HG02884 (cell line): ENCODE measurements at regions not wholly inside any gene's neighbourhood (a gene's known extent, or its start where the extent isn't known, plus 50 kb on each side); places are given as distances from the start of the nearest gene placed in this dataset.
A peak's percentile ranks its signal among the peaks of the same experiment; 100 is the strongest.
"Not testable (repeated sequence)": the region's sequence is repeated elsewhere in the genome, so short reads cannot be mapped to it uniquely, and the experiment has no call there.

Experiments
- ATAC-seq: cut with Tn5 transposase; IDR thresholded peaks from one replicate; pipeline ENCODE4 v1.9.1; 2021; ENCODE audit warnings: mild to moderate bottlenecking, moderate library complexity; ENCODE audit not compliant: unreplicated experiment

DNA sequence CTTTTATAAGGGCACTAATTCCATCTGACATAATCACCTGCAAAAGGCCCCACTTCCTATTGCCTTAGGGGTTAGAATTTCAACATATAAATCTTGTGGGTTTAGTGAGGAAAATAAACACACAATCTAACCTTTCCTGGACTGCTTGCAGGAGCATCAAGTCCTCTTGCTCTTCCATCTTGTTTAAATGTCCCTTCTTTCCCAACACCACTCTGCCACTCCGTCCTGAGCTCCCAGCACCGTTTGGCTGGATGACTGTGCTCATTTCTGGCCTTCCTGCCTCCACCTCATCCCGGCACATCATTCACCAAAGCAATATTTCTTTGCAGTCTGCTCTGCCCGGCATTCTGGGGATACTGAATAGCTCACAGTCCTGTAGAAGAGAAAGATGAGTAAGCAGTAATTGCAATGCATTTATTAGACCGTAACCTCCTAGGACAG is 247.8 kb downstream of the BCL2 start:
- no peak for ATAC-seq

DNA sequence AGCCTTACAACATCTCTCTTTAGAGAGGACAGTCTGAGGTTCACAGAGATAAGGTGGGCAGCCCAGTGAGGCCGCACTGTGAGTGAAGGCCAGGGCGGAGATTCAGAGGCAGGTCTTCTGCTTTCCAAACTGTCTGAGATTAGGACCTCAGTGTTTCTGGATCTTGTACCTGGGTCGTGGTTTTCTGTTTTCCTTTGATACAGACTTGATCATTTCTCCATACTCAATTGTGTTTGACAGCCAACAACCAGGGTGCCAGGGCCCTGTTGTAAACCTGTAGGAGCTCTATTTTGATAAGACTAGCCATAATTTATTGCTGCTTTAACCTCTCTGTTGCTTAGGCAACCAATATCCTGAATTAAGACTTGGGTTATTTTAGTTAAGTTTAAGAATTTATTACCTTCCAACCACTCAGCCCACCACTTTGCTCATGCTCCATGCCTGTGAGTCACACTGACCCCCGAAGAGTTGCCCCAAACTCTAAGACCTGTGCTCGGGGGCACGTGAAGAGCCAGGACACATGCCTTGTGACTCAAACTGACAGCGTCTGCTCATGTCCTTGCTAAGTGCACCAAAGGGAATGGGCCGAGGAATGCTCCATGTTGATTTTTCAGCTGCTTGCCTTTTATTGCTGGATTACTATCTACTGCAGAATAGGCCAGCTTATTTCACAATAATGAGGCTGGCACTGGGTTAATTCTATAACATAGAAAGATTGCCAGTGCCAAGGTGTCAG is 248.6 kb downstream of the BCL2 start:
- no peak for ATAC-seq

DNA sequence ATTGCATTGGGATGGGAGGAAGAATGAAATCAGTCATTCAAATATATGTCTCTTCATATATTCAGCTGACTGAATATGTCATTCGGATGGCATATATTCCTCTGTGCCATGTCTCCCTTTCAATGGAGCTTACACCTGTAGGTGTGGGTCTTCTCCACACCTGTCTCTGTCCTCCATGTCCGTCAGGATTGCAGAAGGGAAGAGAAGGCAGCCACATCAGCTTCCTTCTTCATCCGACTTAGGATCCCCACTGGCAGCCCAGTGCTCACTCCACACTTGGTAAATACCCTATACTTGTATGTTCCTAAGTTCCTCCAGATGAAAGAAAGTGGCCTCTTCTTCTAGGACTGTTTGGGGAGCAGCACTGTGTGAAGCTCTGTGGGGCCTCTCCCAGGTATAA is 250.1 kb downstream of the BCL2 start:
- no peak for ATAC-seq

DNA sequence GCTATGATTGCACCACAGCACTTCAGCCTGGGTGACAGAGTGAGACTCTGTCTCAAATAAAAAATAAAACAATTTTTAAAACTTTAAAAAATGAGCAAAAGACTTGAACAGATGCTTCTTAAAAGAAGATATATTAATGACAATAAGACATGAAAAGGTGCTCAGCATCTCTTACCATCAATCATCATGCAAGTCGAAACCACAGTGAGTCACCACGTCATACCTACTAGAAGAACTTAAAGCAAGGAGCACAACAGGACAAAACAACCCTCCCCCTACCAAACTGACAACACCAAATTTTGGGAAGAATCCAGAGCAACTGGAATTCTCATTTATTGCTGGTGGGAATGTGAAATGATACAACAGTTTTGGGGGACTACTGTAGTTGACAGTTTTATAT is 251.6 kb downstream of the BCL2 start:
- ATAC-seq, result no peak

DNA sequence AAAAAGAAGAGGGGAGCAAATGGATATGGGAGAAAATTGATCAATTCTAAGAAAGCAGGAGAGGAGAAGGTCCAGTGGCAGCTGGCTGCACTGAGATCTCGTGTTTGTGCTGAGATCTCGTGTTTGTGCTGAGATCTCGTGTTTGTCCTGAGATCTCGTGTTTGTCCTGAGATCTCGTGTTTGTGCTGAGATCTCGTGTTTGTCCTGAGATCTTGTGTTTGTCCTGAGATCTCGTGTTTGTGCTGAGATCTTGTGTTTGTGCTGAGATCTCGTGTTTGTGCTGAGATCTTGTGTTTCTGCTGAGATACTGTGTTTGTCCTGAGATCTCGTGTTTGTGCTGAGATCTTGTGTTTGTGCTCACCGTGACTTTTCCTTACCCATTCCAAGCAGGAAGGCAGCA is 254.4 kb downstream of the BCL2 start:
- no peak for ATAC-seq

DNA sequence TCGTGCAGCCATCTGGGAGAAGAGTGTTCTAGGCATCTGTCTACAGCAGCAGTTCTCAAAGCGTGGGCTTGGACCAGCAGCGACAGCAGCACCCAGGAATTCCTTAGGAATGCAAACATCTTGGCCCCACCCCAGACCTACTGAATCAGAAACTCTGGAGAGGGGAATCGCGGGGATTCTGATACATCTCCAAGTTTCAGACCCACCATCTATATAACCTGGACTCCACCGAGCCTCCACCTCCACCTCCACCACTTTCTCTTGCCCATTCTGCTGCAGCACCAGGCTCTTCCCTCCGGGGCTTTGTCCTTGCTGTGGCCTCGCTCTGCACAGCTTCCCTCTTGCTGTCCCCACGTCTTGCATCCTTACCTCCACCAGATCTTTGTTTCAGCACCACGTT is 256.4 kb downstream of the BCL2 start:
- no peak for ATAC-seq

DNA sequence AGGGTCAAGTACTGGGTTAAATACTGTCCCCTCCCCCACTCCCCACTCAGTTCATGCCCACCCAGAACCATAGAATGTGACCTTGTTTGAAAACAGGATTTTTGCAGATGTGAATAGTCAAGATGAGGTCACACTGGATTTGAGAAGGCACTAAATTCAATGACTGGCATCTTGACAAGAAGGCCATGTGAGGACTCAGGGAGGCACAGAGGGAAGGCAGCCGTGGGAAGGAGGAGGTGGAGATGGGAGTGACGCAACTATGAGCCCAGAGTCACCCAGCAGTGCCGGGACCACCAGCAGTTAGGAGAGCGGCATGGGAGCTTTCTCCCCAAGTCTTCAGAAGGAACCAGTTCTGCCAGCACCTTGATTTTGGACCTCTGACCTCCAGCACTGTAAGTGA is 257.3 kb downstream of the BCL2 start:
- ATAC-seq, result no peak

DNA sequence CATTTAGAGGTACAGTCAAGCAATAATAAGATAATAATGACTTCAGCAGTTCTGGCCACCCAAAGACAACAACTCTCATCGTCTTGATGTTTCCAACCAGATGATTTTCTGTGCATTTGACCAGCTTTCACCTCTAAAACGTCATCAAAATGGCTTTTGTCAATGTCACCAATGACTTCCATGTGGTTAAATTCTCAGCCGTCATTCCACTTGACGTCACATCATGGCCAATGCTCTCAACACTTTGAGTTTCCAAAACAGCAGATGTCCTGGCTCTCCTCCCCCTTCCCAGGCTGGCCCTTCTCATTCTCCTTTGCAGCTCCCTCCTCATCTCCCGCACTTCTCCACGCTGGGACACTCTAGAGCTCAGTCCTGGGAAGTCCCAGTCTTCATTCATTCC is 258.3 kb downstream of the BCL2 start:
- no peak for ATAC-seq

DNA sequence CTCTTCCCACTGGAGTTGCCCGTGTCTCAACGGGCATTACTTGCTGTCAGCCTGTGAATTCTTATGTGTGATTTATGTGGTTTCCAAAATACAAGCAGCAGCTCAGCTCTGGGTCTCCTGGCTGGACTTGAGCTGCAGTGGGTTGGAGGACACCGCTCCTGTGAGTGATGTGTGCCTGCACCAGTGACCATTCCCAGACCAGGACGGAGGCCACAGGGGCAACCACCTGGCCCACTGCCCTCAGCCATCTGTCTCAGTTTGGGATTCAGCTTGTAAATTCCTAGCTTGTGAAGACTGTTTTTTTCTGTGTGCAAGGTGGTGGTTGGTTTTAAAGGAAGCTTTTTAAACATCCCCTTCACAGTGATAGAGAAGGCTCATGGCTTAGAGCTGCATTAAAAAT is 261.0 kb downstream of the BCL2 start:
- ATAC-seq, result no peak

DNA sequence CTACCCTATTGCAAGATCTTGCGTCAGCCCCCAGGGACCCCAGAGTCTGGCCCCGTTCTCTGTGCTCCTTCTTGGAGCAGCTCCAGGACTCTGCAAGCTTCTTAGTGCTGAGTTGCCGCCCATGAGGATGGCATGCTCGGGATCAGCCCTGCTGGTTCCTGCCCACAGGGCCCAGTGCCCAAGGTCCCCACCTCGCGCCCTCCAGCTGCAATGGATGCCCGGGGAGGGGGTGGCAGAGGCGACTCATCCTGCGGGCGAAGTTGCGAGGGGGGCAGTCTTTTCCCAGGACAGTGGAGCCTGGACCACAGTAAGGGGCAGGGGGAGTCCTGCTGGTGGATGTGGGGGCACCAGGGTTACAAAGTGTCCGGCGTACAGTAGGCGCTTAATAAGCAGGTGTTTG is 261.9 kb downstream of the BCL2 start:
- ATAC-seq, result no peak

DNA sequence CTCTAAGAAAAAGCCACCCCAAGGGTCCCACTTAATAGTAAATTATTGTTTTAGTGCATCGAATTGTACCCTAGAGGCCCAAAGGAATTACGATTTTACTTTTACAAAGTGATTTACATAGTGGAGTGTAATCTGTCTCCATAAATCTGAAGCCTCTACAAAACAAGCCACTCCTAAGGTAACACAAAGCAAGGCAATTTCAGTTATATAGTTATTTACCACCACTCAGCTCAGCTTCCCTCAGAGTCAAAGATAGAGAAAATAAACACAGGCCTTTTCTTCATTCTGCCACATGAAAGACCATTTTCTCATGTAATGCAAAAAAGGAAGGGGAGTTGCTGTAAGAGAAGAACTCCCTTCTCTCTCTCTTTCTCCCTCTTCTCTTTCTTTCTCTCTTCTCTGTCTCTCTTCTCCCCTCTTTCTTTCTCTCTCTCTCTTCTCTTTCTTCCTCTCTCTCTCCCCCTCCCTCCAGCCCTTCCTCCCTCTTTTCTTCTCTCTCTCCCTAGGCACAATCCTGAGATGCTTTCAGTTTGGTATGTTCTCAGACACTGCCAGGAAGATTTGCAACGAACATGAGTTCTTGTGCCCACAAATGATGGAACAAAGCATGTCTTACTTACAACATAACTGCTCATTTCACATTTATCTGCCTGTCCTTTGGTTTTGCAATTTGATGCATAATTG is 264.5 kb downstream of the BCL2 start:
- ATAC-seq, result no peak

DNA sequence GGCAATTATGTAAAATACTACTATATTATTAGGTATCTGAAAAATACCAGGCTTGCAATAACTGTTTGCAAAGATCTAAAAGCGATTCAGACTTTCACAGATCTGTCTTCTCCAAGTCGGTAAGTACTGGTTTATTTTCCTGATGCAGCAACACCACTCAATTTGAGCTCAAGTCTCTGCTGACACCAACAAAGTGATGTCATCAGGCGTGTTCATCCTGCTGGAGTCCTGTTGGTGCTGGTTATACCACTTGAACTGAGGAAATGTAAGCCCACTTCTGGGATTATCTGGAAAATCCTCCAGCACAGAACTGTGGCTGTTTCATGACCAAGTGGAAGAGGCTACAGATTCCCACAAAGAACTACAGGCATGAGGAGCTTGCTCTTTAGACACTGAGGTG is 267.6 kb downstream of the BCL2 start:
- no peak for ATAC-seq

DNA sequence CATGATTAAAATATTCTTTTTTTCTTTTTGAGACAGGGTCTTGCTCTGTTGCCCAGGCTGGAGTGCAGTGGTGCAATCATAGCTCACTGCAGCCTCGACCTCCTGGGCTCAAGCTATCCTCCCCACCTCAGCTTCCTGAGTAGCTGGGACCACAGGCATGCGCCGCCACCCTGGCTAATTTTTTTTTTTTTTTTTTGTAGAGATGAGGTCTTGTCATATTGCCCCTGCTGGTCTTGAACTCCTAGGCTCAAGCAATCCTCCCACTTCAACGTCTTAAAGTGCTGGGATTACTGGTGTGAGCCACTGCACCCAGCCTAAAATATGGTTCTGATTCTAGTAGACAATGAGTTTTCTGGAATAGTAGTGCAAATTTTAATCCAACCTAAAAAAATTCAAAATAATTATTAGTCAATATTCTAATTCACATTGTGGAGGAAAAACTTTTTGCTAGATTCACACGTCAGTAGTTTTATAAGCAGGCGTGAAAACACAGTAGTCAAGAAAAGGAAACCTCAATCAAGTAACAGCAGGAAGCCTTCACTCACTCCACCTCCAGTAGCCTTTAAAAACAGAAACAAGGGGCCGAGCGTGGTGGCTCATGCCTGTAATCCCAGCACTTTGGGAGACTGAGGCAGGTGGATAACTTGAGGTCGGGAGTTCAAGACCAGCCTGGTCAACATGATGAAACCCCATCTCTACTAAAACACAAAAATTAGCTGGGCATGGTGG is 268.7 kb downstream of the BCL2 start:
- not testable (repeated sequence) for ATAC-seq

DNA sequence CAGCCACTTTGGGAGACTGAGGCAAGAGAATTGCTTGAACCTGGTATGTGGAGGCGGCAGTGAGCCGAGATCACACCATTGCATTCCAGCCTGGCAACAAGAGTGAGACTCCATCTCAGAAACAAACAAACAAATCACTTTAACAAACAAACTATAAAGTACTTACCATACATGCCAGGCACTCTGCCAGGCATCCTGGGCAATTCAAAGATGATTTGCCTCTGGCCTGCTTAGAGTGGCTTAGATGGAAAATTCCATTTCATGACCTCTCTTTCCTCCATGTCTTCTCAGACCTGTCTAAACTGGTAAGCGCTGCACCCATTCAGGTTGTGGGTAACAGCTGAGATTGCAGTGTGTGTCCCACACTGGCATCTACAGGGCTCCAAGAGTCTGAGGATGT is 273.2 kb downstream of the BCL2 start:
- ATAC-seq, result no peak

DNA sequence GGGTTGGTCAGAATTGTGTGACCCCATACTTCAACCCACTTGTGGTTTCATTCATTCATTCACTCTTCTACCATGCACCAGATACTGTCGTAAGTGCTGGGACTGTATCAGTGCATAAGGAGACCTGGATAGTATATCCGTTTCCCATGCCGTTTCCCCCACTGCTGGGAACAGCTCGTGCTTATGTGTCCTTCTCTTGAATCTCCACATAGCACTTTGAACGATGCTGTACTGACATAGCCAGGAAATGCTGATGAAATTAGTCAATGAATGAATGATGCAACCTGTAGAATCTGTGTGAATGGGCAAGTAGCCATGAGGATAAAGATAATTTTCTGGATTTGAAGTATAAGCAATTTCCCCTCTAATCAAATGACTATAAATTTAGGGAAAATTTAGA is 276.1 kb downstream of the BCL2 start:
- no peak for ATAC-seq

DNA sequence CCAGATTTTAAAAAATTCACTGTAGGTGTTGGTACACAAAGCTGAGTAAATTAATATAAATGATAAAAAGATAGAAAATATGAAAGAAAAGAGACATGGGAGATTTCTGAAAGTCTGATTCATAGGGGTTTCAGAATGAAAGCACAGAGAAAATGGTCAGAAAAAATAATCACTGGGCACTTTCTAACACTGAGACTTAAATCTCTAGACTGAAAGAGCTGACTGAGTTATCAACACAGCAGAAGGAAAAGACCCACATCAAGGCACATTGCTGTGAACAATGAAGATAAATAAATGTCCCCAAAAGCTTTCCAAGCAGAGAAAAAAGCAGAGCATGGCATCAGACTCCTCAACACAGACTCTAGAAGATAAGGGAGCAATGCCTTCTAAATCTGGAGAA is 277.2 kb downstream of the BCL2 start:
- ATAC-seq, result no peak

DNA sequence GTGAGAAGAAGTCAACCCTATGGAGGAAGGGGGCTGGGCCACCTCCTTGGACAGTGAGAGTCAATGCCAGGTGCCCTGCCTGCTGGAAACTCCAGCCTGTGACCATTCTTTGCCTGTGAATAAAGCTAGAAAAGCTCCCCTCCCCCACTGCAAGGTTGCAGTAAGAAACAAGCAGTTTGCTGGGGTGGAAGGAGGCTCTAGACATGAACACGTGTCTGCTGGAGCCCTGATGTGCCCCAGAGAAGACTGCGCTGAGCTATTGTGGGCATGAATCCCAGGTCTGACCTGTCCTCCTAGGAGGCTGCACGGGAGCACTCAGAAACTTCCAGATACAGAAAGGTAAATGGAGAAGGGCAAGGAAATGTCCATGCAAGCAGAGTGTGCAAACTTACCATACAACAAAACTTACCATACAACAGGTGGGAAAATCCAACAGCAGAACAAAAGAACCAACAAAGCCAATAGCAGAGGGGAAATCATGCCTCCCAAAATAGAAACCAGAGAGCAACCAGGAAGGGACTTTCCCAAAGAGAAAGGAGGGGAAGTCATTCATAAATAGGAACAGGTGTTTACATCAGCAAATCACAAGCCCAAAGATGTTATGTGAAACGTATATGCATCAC is 278.7 kb downstream of the BCL2 start:
- peak; percentile 64 for ATAC-seq

DNA sequence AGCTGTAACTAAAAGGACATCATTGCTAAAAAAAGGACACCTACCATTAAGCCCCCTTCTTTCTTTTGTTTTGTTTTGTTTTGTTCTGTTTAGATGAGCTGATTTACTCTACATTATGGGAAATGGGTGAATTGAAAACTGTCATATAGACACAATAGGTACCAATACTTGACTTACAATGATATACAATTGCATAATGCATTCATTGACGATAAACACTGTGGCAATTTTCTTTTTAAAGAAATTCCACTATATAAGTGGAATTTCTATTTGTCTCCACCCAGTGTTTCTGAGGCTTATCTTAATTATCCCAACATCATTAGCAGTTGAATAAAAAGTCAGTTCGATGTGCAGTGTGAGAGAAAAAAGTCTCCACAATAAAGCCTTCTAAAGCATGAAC is 282.1 kb downstream of the BCL2 start:
- ATAC-seq, result no peak

DNA sequence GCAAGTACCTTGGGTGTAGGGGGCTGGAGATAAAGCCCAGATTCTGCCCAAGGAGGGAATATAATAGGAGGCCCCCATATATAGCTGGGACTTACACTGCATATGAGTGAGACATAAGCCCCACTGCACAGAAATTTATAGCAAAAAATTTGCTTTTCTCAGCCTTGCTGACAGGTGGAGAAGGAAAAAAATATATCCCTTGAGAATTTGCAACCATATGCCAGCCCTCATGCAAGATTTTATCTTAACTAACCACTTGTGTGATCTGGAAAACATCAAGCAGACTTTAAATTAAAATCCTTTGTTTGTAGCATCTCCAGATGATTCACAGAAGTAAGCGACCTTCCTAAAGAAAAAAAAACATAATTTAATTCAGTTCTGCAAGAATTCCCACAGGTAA is 288.2 kb downstream of the BCL2 start:
- no peak for ATAC-seq
